ENCODE measurements at regions not wholly inside any gene's neighbourhood (a gene's known extent, or its start where the extent isn't known, plus 50 kb on each side); places are given as distances from the start of the nearest gene placed in this dataset.

DNA sequence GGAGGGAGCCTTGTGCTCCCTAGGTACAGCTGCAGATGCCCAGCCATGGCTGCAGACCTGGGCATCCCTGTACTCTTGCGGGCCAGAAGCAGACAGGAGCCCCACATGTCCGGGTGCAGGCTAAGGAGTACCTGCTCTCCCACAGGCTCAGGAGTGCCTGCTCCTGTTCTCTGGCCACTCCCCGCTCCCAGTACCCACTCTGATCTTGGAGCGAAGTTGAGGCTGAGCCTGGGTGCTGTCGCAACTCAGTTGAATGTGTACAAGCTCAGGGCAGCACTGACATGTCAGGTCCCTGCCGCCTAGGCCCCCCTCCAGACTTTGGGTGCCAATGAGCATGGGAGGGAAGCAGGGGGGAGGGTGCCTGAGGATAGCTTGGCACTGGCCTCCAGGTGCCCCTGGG is 666.9 kb downstream of the PLPP3 start (continued):
- TF ChIP-seq, protein P1, sequence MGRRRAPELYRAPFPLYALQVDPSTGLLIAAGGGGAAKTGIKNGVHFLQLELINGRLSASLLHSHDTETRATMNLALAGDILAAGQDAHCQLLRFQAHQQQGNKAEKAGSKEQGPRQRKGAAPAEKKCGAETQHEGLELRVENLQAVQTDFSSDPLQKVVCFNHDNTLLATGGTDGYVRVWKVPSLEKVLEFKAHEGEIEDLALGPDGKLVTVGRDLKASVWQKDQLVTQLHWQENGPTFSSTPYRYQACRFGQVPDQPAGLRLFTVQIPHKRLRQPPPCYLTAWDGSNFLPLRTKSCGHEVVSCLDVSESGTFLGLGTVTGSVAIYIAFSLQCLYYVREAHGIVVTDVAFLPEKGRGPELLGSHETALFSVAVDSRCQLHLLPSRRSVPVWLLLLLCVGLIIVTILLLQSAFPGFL (CRISPR knock-in tag; IDR thresholded peaks at IDR 0.05; ENCODE audit: borderline replicate concordance) = no peak
- TF ChIP-seq, protein P2, sequence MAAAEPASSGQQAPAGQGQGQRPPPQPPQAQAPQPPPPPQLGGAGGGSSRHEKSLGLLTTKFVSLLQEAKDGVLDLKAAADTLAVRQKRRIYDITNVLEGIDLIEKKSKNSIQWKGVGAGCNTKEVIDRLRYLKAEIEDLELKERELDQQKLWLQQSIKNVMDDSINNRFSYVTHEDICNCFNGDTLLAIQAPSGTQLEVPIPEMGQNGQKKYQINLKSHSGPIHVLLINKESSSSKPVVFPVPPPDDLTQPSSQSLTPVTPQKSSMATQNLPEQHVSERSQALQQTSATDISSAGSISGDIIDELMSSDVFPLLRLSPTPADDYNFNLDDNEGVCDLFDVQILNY (CRISPR knock-in tag; IDR thresholded peaks at IDR 0.05) = no peak
- TF ChIP-seq ELF4 (CRISPR knock-in tag; IDR thresholded peaks at IDR 0.05; ENCODE audit: low read depth) (no peak), TEAD4 (CRISPR knock-in tag; IDR thresholded peaks at IDR 0.05) (no peak)

- H3K4me1 Mint-ChIP-seq = peaks cover 6% of the 10 kb centered on the region
- no peak for ATAC-seq
- H3K9me3 Mint-ChIP-seq = peaks cover 9% of the 10 kb centered on the region
- H3K36me3 Mint-ChIP-seq = no peaks in the 10 kb centered on the region
- DNase-seq (ENCODE audit: low spot score) = no peak
- ChIA-PET POLR2A (no interaction called here), CTCF (interaction anchor here (1.7 kb wide), 1 partner anchor 12 kb away, joined by 5 read pairs; no protein-coding TSS in a partner anchor)
- H3K27ac Mint-ChIP-seq = no peak overlapping the region
- no peak overlapping the region for H3K4me3 Mint-ChIP-seq
- H3K27me3 Mint-ChIP-seq (ENCODE audit: low read depth) = no peaks in the 10 kb centered on the region
- TF ChIP-seq CREB1 (CRISPR knock-in tag; IDR thresholded peaks at IDR 0.05) (no peak), JAZF1 (CRISPR knock-in tag; IDR thresholded peaks at IDR 0.05) (no peak), ZNF263 (CRISPR knock-in tag; IDR thresholded peaks at IDR 0.05; ENCODE audit: low read depth) (no peak), E2F4 (CRISPR knock-in tag; IDR thresholded peaks at IDR 0.05; ENCODE audit: borderline replicate concordance, low read depth) (no peak), SOX15 (CRISPR knock-in tag; IDR thresholded peaks at IDR 0.05) (no peak), MLX (CRISPR knock-in tag; IDR thresholded peaks at IDR 0.05) (no peak), NFYB (CRISPR knock-in tag; conservative IDR thresholded peaks at IDR 0.05; ENCODE audit: low read depth) (no peak), ZNF219 (CRISPR knock-in tag; IDR thresholded peaks at IDR 0.05; ENCODE audit: borderline replicate concordance) (no peak), ZNF138 (CRISPR knock-in tag; conservative IDR thresholded peaks at IDR 0.05) (no peak), ZNF532 (CRISPR knock-in tag; IDR thresholded peaks at IDR 0.05; ENCODE audit: borderline replicate concordance) (no peak), ZNF416 (CRISPR knock-in tag; IDR thresholded peaks at IDR 0.05) (no peak)
- TF ChIP-seq, protein P3, sequence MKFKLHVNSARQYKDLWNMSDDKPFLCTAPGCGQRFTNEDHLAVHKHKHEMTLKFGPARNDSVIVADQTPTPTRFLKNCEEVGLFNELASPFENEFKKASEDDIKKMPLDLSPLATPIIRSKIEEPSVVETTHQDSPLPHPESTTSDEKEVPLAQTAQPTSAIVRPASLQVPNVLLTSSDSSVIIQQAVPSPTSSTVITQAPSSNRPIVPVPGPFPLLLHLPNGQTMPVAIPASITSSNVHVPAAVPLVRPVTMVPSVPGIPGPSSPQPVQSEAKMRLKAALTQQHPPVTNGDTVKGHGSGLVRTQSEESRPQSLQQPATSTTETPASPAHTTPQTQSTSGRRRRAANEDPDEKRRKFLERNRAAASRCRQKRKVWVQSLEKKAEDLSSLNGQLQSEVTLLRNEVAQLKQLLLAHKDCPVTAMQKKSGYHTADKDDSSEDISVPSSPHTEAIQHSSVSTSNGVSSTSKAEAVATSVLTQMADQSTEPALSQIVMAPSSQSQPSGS (CRISPR knock-in tag; IDR thresholded peaks at IDR 0.05; ENCODE audit: borderline replicate concordance, low read depth) = no peak
- TF ChIP-seq, protein P4, sequence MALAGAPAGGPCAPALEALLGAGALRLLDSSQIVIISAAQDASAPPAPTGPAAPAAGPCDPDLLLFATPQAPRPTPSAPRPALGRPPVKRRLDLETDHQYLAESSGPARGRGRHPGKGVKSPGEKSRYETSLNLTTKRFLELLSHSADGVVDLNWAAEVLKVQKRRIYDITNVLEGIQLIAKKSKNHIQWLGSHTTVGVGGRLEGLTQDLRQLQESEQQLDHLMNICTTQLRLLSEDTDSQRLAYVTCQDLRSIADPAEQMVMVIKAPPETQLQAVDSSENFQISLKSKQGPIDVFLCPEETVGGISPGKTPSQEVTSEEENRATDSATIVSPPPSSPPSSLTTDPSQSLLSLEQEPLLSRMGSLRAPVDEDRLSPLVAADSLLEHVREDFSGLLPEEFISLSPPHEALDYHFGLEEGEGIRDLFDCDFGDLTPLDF (CRISPR knock-in tag; IDR thresholded peaks at IDR 0.05) = no peak
- TF ChIP-seq, protein P5, sequence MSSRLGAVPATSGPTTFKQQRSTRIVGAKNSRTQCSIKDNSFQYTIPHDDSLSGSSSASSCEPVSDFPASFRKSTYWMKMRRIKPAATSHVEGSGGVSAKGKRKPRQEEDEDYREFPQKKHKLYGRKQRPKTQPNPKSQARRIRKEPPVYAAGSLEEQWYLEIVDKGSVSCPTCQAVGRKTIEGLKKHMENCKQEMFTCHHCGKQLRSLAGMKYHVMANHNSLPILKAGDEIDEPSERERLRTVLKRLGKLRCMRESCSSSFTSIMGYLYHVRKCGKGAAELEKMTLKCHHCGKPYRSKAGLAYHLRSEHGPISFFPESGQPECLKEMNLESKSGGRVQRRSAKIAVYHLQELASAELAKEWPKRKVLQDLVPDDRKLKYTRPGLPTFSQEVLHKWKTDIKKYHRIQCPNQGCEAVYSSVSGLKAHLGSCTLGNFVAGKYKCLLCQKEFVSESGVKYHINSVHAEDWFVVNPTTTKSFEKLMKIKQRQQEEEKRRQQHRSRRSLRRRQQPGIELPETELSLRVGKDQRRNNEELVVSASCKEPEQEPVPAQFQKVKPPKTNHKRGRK (CRISPR knock-in tag; IDR thresholded peaks at IDR 0.05; ENCODE audit: borderline replicate concordance) = no peak
- TF ChIP-seq, protein P6, sequence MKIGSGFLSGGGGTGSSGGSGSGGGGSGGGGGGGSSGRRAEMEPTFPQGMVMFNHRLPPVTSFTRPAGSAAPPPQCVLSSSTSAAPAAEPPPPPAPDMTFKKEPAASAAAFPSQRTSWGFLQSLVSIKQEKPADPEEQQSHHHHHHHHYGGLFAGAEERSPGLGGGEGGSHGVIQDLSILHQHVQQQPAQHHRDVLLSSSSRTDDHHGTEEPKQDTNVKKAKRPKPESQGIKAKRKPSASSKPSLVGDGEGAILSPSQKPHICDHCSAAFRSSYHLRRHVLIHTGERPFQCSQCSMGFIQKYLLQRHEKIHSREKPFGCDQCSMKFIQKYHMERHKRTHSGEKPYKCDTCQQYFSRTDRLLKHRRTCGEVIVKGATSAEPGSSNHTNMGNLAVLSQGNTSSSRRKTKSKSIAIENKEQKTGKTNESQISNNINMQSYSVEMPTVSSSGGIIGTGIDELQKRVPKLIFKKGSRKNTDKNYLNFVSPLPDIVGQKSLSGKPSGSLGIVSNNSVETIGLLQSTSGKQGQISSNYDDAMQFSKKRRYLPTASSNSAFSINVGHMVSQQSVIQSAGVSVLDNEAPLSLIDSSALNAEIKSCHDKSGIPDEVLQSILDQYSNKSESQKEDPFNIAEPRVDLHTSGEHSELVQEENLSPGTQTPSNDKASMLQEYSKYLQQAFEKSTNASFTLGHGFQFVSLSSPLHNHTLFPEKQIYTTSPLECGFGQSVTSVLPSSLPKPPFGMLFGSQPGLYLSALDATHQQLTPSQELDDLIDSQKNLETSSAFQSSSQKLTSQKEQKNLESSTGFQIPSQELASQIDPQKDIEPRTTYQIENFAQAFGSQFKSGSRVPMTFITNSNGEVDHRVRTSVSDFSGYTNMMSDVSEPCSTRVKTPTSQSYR (CRISPR knock-in tag; IDR thresholded peaks at IDR 0.05) = no peak
Measured at GRCh38 chr1:55904541-55904940, 674.8 kb downstream of the PLPP3 start.
